HG02623 (cell line): ENCODE measurements at regions not wholly inside any gene's neighbourhood (a gene's known extent, or its start where the extent isn't known, plus 50 kb on each side); places are given as distances from the start of the nearest gene placed in this dataset.

Source experiments
- ATAC-seq: cut with Tn5 transposase; IDR thresholded peaks from one replicate; pipeline ENCODE4 v1.9.1; 2021; ENCODE audit warnings: moderate library complexity; ENCODE audit not compliant: unreplicated experiment

- no peak for ATAC-seq
Observed at GRCh38 chr3:170753421-170754310, 116.3 kb downstream of the RPL22L1 start.

- no peak for ATAC-seq
Observed at GRCh38 chr3:170752571-170753155, 117.3 kb downstream of the RPL22L1 start.

- no peak for ATAC-seq
Observed at GRCh38 chr3:170751899-170752293, 118.1 kb downstream of the RPL22L1 start.

GRCh38 chr3:170751083-170751898, 118.7 kb downstream of the RPL22L1 start:
- no peak for ATAC-seq

GRCh38 chr3:170750478-170750830, 119.5 kb downstream of the RPL22L1 start:
- ATAC-seq: no peak

- no peak for ATAC-seq
Observed at GRCh38 chr3:170749765-170750477, 120.1 kb downstream of the RPL22L1 start.

GRCh38 chr3:170749185-170749584, 120.8 kb downstream of the RPL22L1 start:
- no peak for ATAC-seq

- ATAC-seq: no peak
Observed at GRCh38 chr3:170746175-170746942, 123.6 kb downstream of the RPL22L1 start.

GRCh38 chr3:170745211-170745718, 124.7 kb downstream of the RPL22L1 start:
- ATAC-seq: no peak

GRCh38 chr3:170741756-170742529, 128.1 kb downstream of the RPL22L1 start:
- ATAC-seq: no peak

- ATAC-seq: no peak
Observed at GRCh38 chr3:170740726-170741591, 129.0 kb downstream of the RPL22L1 start.

GRCh38 chr3:170740285-170740684, 129.7 kb downstream of the RPL22L1 start:
- ATAC-seq: no peak

- ATAC-seq: no peak
Observed at GRCh38 chr3:170739410-170739809, 130.6 kb downstream of the RPL22L1 start.

GRCh38 chr3:170738766-170739165, 131.2 kb downstream of the RPL22L1 start:
- no peak for ATAC-seq

- ATAC-seq: no peak
Observed at GRCh38 chr3:170737498-170738162, 132.4 kb downstream of the RPL22L1 start.

- no peak for ATAC-seq
Observed at GRCh38 chr3:170735821-170736220, 134.2 kb downstream of the RPL22L1 start.

- no peak for ATAC-seq
Observed at GRCh38 chr3:170734735-170735065, 135.3 kb downstream of the RPL22L1 start.
